SJCRH30 (cell line): ENCODE measurements at regions not wholly inside any gene's neighbourhood (a gene's known extent, or its start where the extent isn't known, plus 50 kb on each side); places are given as distances from the start of the nearest gene placed in this dataset.
"Not testable (repeated sequence)": the region's sequence is repeated elsewhere in the genome, so short reads cannot be mapped to it uniquely, and the experiment has no call there.

Experiments used
- DNase-seq, 2 experiments: peaks; one replicate each; pipeline ENCODE4 v3.0.0-alpha.2; 2015 to 2020
- H3K27ac ChIP-seq: fragments of 250-450 bp; sonication (Bioruptor Pico); 2 replicates; pipeline ENCODE4 v1.5.1; 2020; ENCODE audit warnings: mild to moderate bottlenecking, moderate library complexity
- H3K27me3 ChIP-seq: fragments of 250-450 bp; sonication (Bioruptor Pico); 2 replicates; pipeline ENCODE4 v1.5.1; 2020; ENCODE audit warnings: mild to moderate bottlenecking, moderate library complexity
- H3K36me3 ChIP-seq: fragments of 250-450 bp; sonication (Bioruptor Pico); 2 replicates; pipeline ENCODE4 v1.5.1; 2020; ENCODE audit warnings: mild to moderate bottlenecking, moderate library complexity
- H3K4me1 ChIP-seq: fragments of 250-450 bp; sonication (Bioruptor Pico); 2 replicates; pipeline ENCODE4 v1.5.1; 2020; ENCODE audit warnings: mild to moderate bottlenecking, moderate library complexity
- H3K4me3 ChIP-seq: fragments of 250-450 bp; sonication (Bioruptor Pico); 2 replicates; pipeline ENCODE4 v1.5.1; 2020; ENCODE audit warnings: mild to moderate bottlenecking, moderate library complexity
- H3K9me3 ChIP-seq: fragments of 250-450 bp; sonication (Bioruptor Pico); replicated peaks from 2 replicates; pipeline ENCODE4 v1.5.1; 2020; ENCODE audit warnings: mild to moderate bottlenecking, moderate library complexity

DNA sequence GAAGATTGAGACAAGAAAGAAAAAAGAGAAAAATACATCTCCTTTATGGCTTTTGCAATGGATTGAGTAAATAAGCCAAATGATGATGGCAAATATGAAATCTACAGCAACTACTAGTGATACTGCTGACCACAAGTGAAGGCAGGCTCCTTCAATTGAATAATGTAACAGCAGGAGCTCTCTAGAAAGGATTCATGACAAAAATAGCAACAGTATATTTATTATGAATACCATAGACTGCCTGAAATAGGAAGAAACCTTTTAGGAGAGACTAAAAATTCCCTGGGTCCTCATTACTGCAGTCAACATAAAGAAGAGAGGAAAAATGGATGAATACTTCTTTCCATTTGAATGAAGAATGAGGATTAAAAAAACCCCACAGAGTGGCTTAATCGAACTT lies 306.8 kb upstream of the ANXA10 start:
- DNase-seq = peak in 1 of 2 experiments; percentile 9
- no peaks in the 10 kb centered on the region for H3K36me3 ChIP-seq
- peaks cover 9% of the 10 kb centered on the region for H3K4me1 ChIP-seq
- no peaks in the 10 kb centered on the region for H3K27me3 ChIP-seq
- H3K27ac ChIP-seq = no peak overlapping the region
- no peak overlapping the region for H3K4me3 ChIP-seq
- H3K9me3 ChIP-seq = no peaks in the 10 kb centered on the region

DNA sequence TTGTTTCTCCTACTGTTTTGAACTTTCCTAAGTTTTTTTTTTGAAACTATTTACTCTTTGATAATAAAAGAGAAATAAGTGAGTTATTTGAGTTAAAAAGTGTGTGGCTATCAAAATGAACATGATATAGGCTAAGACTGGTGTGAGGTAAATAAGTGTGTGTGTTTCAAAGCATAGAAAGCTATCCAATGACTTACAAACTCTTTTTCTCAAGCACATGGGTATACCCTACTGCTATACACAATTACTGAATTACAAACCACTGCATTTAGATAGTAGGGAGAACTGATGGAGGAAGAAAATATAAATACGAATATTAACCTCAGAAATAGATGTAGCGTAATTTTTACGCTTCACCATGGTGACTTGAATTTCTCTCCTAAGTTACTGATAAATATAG lies 305.8 kb upstream of the ANXA10 start:
- no peaks in the 10 kb centered on the region for H3K36me3 ChIP-seq
- peaks cover 9% of the 10 kb centered on the region for H3K4me1 ChIP-seq
- H3K27ac ChIP-seq = no peak overlapping the region
- H3K4me3 ChIP-seq = no peak overlapping the region
- H3K27me3 ChIP-seq = no peaks in the 10 kb centered on the region
- no peaks in the 10 kb centered on the region for H3K9me3 ChIP-seq
- DNase-seq = no peak

DNA sequence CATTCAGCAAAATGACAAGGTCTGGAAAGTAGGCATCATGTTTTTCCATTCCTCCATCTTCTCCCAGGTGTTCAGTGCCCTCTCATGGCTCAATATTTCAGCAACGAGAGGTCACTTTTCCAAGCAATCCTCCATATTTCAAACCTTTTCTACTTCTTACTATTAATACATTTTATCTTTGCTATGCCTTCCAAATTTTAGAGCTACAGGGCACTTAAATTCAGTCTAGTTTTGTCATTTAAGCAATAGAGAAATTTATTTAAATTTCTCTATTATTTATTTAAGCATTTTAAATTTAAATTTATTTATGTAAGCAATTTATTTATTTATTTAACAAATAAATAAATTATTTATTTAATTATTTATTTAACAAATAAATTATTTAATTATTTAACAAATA lies 305.1 kb upstream of the ANXA10 start:
- H3K27ac ChIP-seq = no peak overlapping the region
- no peak overlapping the region for H3K4me3 ChIP-seq
- H3K4me1 ChIP-seq = peaks cover 9% of the 10 kb centered on the region
- no peaks in the 10 kb centered on the region for H3K36me3 ChIP-seq
- DNase-seq = peak in 1 of 2 experiments; percentile 7
- H3K27me3 ChIP-seq = no peaks in the 10 kb centered on the region
- no peaks in the 10 kb centered on the region for H3K9me3 ChIP-seq

- no peak overlapping the region for H3K27ac ChIP-seq
Measured at GRCh38 chr4:167802463-167803212, 289.7 kb upstream of the ANXA10 start.

DNA sequence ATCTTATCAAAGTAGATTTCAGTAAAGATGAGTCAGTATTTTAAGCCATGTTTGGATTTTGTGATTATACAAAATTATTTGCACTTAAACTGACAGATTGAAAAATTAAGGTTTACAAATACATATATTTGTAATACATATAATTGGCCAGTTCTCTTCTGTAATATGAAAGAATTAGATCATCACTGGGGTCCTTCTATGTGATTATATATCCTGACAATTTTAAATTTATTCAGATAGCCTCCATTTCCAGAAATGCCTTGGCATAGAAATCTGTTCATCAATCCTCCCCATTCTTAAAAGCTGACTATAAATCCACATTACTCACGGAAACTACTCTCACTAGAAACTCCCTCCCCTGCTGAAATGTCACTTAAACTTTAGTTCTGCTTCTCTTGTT lies 280.4 kb upstream of the ANXA10 start:
- Histone ChIP-seq H3K27me3 (no peaks in the 10 kb centered on the region), H3K36me3 (no peaks in the 10 kb centered on the region), H3K9me3 (no peaks in the 10 kb centered on the region), H3K4me1 (no peaks in the 10 kb centered on the region), H3K27ac (no peak overlapping the region), H3K4me3 (no peak overlapping the region)
- DNase-seq = no peak

More at GRCh38 chr4:167802463-167803212, 289.7 kb upstream of the ANXA10 start:
- Histone ChIP-seq H3K36me3 (no peaks in the 10 kb centered on the region), H3K9me3 (no peaks in the 10 kb centered on the region), H3K27me3 (no peaks in the 10 kb centered on the region), H3K4me3 (no peak overlapping the region), H3K4me1 (no peaks in the 10 kb centered on the region)
- DNase-seq = no peak

DNA sequence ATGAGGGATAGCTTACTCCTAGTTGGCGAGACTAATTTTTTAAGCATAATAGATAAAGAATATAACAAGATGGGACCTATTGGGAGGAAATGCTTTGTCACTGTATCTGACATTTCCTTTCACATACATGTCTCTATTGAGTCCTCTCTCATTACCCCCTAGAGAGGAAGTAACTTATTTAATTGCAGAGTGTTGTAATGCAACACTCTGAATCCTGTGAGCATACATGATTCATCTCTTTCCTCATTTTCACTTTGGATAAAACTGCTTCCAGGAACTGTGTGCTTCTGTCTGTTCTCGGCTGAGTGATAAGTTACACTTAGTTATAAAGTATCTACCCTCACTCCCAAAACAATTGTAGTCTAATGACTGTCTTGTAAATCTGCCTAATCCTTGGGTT lies 266.1 kb upstream of the ANXA10 start:
- H3K36me3 ChIP-seq = no peaks in the 10 kb centered on the region
- no peaks in the 10 kb centered on the region for H3K9me3 ChIP-seq
- H3K27ac ChIP-seq = no peak overlapping the region
- no peak for DNase-seq
- H3K4me3 ChIP-seq = no peak overlapping the region
- no peaks in the 10 kb centered on the region for H3K4me1 ChIP-seq
- H3K27me3 ChIP-seq = no peaks in the 10 kb centered on the region

- H3K4me3 ChIP-seq = no peak overlapping the region
- H3K27me3 ChIP-seq = no peaks in the 10 kb centered on the region
- H3K4me1 ChIP-seq = no peaks in the 10 kb centered on the region
- no peak overlapping the region for H3K27ac ChIP-seq
- H3K9me3 ChIP-seq = no peaks in the 10 kb centered on the region
- no peak for DNase-seq
- H3K36me3 ChIP-seq = no peaks in the 10 kb centered on the region
Measured at GRCh38 chr4:167831855-167832254, 260.5 kb upstream of the ANXA10 start.

- DNase-seq = peak in 1 of 2 experiments; percentile 5
Measured at GRCh38 chr4:167838686-167839085, 253.7 kb upstream of the ANXA10 start.

GRCh38 chr4:167842487-167842886 lies 249.8 kb upstream of the ANXA10 start:
- no peak for DNase-seq

More at GRCh38 chr4:167838686-167839085, 253.7 kb upstream of the ANXA10 start:
- no peaks in the 10 kb centered on the region for H3K27me3 ChIP-seq
- no peak overlapping the region for H3K27ac ChIP-seq
- no peaks in the 10 kb centered on the region for H3K36me3 ChIP-seq
- 0 out of 2 replicates have a peak, but pooled peaks cover 4% of the 10 kb centered on the region for H3K4me1 ChIP-seq
- no peak overlapping the region for H3K4me3 ChIP-seq
- peaks cover 6% of the 10 kb centered on the region; the same call in 1 of the 2 replicates for H3K9me3 ChIP-seq

DNA sequence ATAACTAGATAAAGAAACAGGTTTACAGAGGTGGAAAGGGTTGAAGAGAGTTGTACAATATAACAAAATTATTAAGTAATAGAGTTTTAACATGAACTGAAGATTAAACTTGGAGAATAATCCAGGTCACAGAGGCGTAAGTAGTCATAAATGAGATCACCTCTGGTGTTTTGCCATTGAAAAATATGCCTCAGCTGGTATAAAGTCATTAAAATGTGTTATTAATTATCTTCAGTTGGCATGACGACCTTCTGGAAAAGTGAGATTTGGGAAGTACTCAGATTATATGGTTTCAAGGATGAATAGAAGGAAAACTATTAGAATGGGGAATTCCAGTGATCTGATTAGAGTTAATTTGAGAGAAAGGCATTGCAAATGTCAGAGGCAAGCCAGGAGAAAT lies 237.5 kb upstream of the ANXA10 start:
- DNase-seq = no peak
- no peaks in the 10 kb centered on the region for H3K36me3 ChIP-seq
- H3K4me3 ChIP-seq = no peak overlapping the region
- no peaks in the 10 kb centered on the region for H3K27me3 ChIP-seq
- H3K27ac ChIP-seq = no peak overlapping the region
- H3K9me3 ChIP-seq = no peaks in the 10 kb centered on the region
- 0 out of 2 replicates have a peak, but pooled peaks cover 6% of the 10 kb centered on the region for H3K4me1 ChIP-seq

More at GRCh38 chr4:167842487-167842886, 249.8 kb upstream of the ANXA10 start:
- Histone ChIP-seq H3K27me3 (no peaks in the 10 kb centered on the region), H3K36me3 (no peaks in the 10 kb centered on the region), H3K4me3 (no peak overlapping the region), H3K4me1 (0 out of 2 replicates have a peak, but pooled peaks cover 4% of the 10 kb centered on the region), H3K9me3 (peaks cover 6% of the 10 kb centered on the region; the same call in 1 of the 2 replicates), H3K27ac (no peak overlapping the region)

- H3K4me1 ChIP-seq, DNase-seq, H3K4me3 ChIP-seq, H3K9me3 ChIP-seq, H3K36me3 ChIP-seq, H3K27ac ChIP-seq, H3K27me3 ChIP-seq: not testable (repeated sequence)
Measured at GRCh38 chr4:167858127-167858526, 234.2 kb upstream of the ANXA10 start.

DNA sequence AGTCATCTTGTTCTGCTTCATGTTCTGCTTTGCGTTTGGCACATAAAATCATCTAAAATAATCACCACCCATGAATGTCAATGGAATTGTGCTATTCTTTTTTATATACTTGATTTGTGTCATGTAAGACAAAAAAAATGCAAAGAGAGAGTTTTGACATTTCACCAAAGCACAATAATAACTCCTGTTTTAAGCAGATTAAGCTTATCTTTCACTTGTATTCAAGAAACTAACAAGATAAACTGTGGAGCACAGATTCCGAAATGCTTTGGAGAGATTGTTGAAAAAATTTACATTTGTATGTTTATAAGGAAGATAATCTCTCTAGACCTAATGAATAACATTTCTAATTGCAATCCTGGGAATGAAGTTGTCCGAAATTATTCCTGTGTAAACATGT lies 225.1 kb upstream of the ANXA10 start:
- Histone ChIP-seq H3K4me1 (0 out of 2 replicates have a peak, but pooled peaks cover 2% of the 10 kb centered on the region), H3K4me3 (no peak overlapping the region), H3K9me3 (no peaks in the 10 kb centered on the region), H3K36me3 (no peaks in the 10 kb centered on the region), H3K27me3 (no peaks in the 10 kb centered on the region), H3K27ac (no peak overlapping the region)
- no peak for DNase-seq

DNA sequence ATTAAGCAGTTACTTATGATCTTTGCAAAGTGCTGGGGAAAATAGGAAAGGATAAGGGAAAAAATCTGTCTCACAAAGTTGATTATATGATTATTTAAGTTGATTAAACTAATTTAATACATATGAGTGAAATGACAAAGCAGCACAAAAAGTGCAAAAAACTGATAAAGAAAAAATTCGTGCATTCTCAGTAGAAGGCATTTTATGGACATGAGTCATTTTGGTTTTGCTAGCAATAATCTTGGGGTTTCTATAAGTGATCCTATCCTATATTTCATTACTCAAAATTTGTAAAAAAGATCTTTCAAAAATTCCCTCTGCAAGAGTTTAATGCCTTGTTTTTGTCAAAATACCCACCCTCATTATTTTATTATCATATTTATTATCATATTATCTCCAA lies 224.2 kb upstream of the ANXA10 start:
- DNase-seq = no peak
- no peaks in the 10 kb centered on the region for H3K27me3 ChIP-seq
- H3K4me1 ChIP-seq = 0 out of 2 replicates have a peak, but pooled peaks cover 2% of the 10 kb centered on the region
- H3K4me3 ChIP-seq = no peak overlapping the region
- no peak overlapping the region for H3K27ac ChIP-seq
- H3K36me3 ChIP-seq = no peaks in the 10 kb centered on the region
- no peaks in the 10 kb centered on the region for H3K9me3 ChIP-seq

- H3K36me3 ChIP-seq = no peaks in the 10 kb centered on the region
- no peaks in the 10 kb centered on the region for H3K27me3 ChIP-seq
- no peak for DNase-seq
- H3K9me3 ChIP-seq = no peaks in the 10 kb centered on the region
- H3K27ac ChIP-seq = no peak overlapping the region
- no peaks in the 10 kb centered on the region for H3K4me1 ChIP-seq
- H3K4me3 ChIP-seq = no peak overlapping the region
Measured at GRCh38 chr4:167873496-167873895, 218.8 kb upstream of the ANXA10 start.

GRCh38 chr4:167876091-167876490 lies 216.2 kb upstream of the ANXA10 start:
- H3K4me3 ChIP-seq, H3K36me3 ChIP-seq, H3K4me1 ChIP-seq, DNase-seq, H3K27ac ChIP-seq, H3K9me3 ChIP-seq, H3K27me3 ChIP-seq: not testable (repeated sequence)

GRCh38 chr4:167877826-167878225 lies 214.5 kb upstream of the ANXA10 start:
- not testable (repeated sequence) for H3K4me3 ChIP-seq, H3K27ac ChIP-seq, H3K9me3 ChIP-seq, DNase-seq, H3K36me3 ChIP-seq, H3K4me1 ChIP-seq, H3K27me3 ChIP-seq
